ENCODE measurements at regions not wholly inside any gene's neighbourhood (a gene's known extent, or its start where the extent isn't known, plus 50 kb on each side); places are given as distances from the start of the nearest gene placed in this dataset.

GRCh38 chr10:9682802-9683201, 1334.9 kb upstream of the CELF2 start:
- no peak overlapping the region for H3K27ac ChIP-seq (ENCODE audit: low read depth in 1 of 2, low read length in 2 of 2)
- ChIA-PET CTCF (no interaction called here), POLR2A (no interaction called here)
- no peak overlapping the region for H3K27ac Mint-ChIP-seq
- no peak overlapping the region for H3K4me3 ChIP-seq (ENCODE audit: low read length)
- no peaks in the 10 kb centered on the region for H3K9me3 Mint-ChIP-seq
- H3K9me3 ChIP-seq (ENCODE audit: control insufficient read depth in 1 of 2, insufficient read depth in 1 of 2, low read length in 2 of 2) = peaks cover 0 to 4% of the 10 kb centered on the region in 2 experiments
- H3K36me3 ChIP-seq (ENCODE audit: insufficient read depth, low read length) = no peaks in the 10 kb centered on the region
- ATAC-seq (ENCODE audit: poor library complexity) (no peak), DNase-seq (no peak)
- H3K27me3 Mint-ChIP-seq = no peaks in the 10 kb centered on the region
- H3K4me1 ChIP-seq (ENCODE audit: insufficient read depth, low read length) = no peaks in the 10 kb centered on the region
- no peaks in the 10 kb centered on the region for H3K36me3 Mint-ChIP-seq (ENCODE audit: low read depth)
- H3K4me1 Mint-ChIP-seq (ENCODE audit: low read depth) = no peaks in the 10 kb centered on the region
- intact Hi-C loops (cut with DNase I, micrococcal nuclease) = no loop called here
- no peaks in the 10 kb centered on the region for H3K27me3 ChIP-seq (ENCODE audit: control insufficient read depth in 1 of 2, insufficient read depth in 2 of 2, low read length in 2 of 2)
- TF ChIP-seq CTCF (IDR thresholded peaks at IDR 0.05) = no peak
- H3K4me3 Mint-ChIP-seq = no peak overlapping the region

- POLR2A ChIA-PET = no interaction called here
Observed at GRCh38 chr10:9684186-9684585, 1333.5 kb upstream of the CELF2 start.

GRCh38 chr10:9685596-9685995, 1332.1 kb upstream of the CELF2 start:
- Histone ChIP-seq H3K9me3 (ENCODE audit: control insufficient read depth in 1 of 2, insufficient read depth in 1 of 2, low read length in 2 of 2) (peaks cover 0 to 4% of the 10 kb centered on the region in 2 experiments), H3K27ac (ENCODE audit: low read depth in 1 of 2, low read length in 2 of 2) (no peak overlapping the region), H3K27me3 (ENCODE audit: control insufficient read depth in 1 of 2, insufficient read depth in 2 of 2, low read length in 2 of 2) (no peaks in the 10 kb centered on the region), H3K4me3 (ENCODE audit: low read length) (no peak overlapping the region), H3K4me1 (ENCODE audit: insufficient read depth, low read length) (no peaks in the 10 kb centered on the region), H3K36me3 (ENCODE audit: insufficient read depth, low read length) (no peaks in the 10 kb centered on the region)
- no peaks in the 10 kb centered on the region for H3K27me3 Mint-ChIP-seq
- no peak overlapping the region for H3K4me3 Mint-ChIP-seq
- intact Hi-C loops (cut with DNase I, micrococcal nuclease) = no loop called here
- no peaks in the 10 kb centered on the region for H3K4me1 Mint-ChIP-seq (ENCODE audit: low read depth)
- no peak for DNase-seq
- H3K9me3 Mint-ChIP-seq = no peaks in the 10 kb centered on the region
- no peak for TF ChIP-seq CTCF (IDR thresholded peaks at IDR 0.05)
- H3K27ac Mint-ChIP-seq = no peak overlapping the region
- CTCF ChIA-PET = no interaction called here
- POLR2A ChIA-PET = no interaction called here
- no peak for ATAC-seq (ENCODE audit: poor library complexity)
- H3K36me3 Mint-ChIP-seq (ENCODE audit: low read depth) = no peaks in the 10 kb centered on the region

More at GRCh38 chr10:9684186-9684585, 1333.5 kb upstream of the CELF2 start:
- Mint-ChIP-seq H3K36me3 (ENCODE audit: low read depth) (no peaks in the 10 kb centered on the region), H3K27me3 (no peaks in the 10 kb centered on the region), H3K27ac (no peak overlapping the region), H3K4me1 (ENCODE audit: low read depth) (no peaks in the 10 kb centered on the region), H3K4me3 (no peak overlapping the region), H3K9me3 (no peaks in the 10 kb centered on the region)
- no peaks in the 10 kb centered on the region for H3K27me3 ChIP-seq (ENCODE audit: control insufficient read depth in 1 of 2, insufficient read depth in 2 of 2, low read length in 2 of 2)
- intact Hi-C loops (cut with DNase I, micrococcal nuclease) = no loop called here
- no peak for TF ChIP-seq CTCF (IDR thresholded peaks at IDR 0.05)
- H3K9me3 ChIP-seq (ENCODE audit: control insufficient read depth in 1 of 2, insufficient read depth in 1 of 2, low read length in 2 of 2) = peaks cover 0 to 4% of the 10 kb centered on the region in 2 experiments
- no peaks in the 10 kb centered on the region for H3K36me3 ChIP-seq (ENCODE audit: insufficient read depth, low read length)
- DNase-seq (no peak), ATAC-seq (ENCODE audit: poor library complexity) (no peak)
- no peak overlapping the region for H3K27ac ChIP-seq (ENCODE audit: low read depth in 1 of 2, low read length in 2 of 2)
- H3K4me3 ChIP-seq (ENCODE audit: low read length) = no peak overlapping the region
- CTCF ChIA-PET = no interaction called here
- H3K4me1 ChIP-seq (ENCODE audit: insufficient read depth, low read length) = no peaks in the 10 kb centered on the region

All from CD4-positive, alpha-beta T cell (primary cell).